Fibroblast of lung (primary cell): ENCODE measurements at regions not wholly inside any gene's neighbourhood (a gene's known extent, or its start where the extent isn't known, plus 50 kb on each side); places are given as distances from the start of the nearest gene placed in this dataset.
"Not testable (repeated sequence)": the region's sequence is repeated elsewhere in the genome, so short reads cannot be mapped to it uniquely, and the experiment has no call there.

ENCODE experiments used
- EZH2 ChIP-seq: IDR thresholded peaks from 2 replicates; pipeline ENCODE4 v1.5.1; 2012; ENCODE audit warnings: low read length, control low read depth, mild to moderate bottlenecking; ENCODE audit errors: missing control alignments
- TF ChIP-seq, protein P1 (sequence below), 2 donors: IDR thresholded peaks in 1 of 2; conservative IDR thresholded peaks in 1 of 2; 1 replicate in 1 of 2; 2 replicates in 1 of 2; pipeline ENCODE4 v1.5.1; 2011 to 2012; ENCODE audit warnings: low read length in 2 of 2, control low read depth in 1 of 2, inconsistent platforms in 1 of 2, low read depth in 1 of 2, mild to moderate bottlenecking in 1 of 2

DNA sequence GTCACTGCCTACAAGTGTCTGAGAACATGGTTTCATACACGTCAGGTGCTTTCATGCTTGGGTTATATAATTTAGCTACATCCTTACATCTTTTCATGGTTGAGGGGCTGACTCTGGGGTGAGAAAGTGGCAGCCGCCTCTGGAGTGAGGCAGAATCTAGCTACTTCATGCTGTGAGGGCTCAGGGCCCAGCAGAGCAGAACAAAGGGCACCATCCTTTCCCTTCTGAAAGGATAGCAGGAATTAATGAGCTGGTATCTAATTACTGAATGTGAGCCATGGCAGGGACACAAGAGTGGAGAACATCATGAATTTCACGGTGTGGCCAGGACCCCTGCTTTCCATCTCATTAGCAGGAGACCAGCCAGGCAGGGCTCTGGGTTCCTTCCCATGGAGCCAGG lies 217.0 kb downstream of the ATP6V0E2 start:
- TF ChIP-seq EZH2 = not testable (repeated sequence)
- TF ChIP-seq, protein P1, sequence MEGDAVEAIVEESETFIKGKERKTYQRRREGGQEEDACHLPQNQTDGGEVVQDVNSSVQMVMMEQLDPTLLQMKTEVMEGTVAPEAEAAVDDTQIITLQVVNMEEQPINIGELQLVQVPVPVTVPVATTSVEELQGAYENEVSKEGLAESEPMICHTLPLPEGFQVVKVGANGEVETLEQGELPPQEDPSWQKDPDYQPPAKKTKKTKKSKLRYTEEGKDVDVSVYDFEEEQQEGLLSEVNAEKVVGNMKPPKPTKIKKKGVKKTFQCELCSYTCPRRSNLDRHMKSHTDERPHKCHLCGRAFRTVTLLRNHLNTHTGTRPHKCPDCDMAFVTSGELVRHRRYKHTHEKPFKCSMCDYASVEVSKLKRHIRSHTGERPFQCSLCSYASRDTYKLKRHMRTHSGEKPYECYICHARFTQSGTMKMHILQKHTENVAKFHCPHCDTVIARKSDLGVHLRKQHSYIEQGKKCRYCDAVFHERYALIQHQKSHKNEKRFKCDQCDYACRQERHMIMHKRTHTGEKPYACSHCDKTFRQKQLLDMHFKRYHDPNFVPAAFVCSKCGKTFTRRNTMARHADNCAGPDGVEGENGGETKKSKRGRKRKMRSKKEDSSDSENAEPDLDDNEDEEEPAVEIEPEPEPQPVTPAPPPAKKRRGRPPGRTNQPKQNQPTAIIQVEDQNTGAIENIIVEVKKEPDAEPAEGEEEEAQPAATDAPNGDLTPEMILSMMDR (conservative IDR thresholded peaks at IDR 0.05 in 1 of 2, IDR thresholded peaks at IDR 0.05 in 1 of 2; ENCODE audit: low read depth in 1 of 2, low read length in 2 of 2) = not testable (repeated sequence)
